Ovary (tissue), 7 donors: ENCODE measurements at regions not wholly inside any gene's neighbourhood (a gene's known extent, or its start where the extent isn't known, plus 50 kb on each side); places are given as distances from the start of the nearest gene placed in this dataset.

Experiments
- DNase-seq, 5 donors: peaks; one replicate each; pipeline ENCODE4 v3.0.0-alpha.2; 2019 to 2020
- H3K27ac ChIP-seq, 2 donors: fragments of 200-600 bp; one replicate each; pipeline versions ENCODE4 v1.5.1 to v1.8.0; 2019 to 2022
- H3K27me3 ChIP-seq: fragments of 200-600 bp; one replicate; pipeline ENCODE4 v1.8.0; 2022
- H3K36me3 ChIP-seq: fragments of 200-600 bp; sonication (generic); one replicate; pipeline ENCODE4 v1.5.1; 2019
- H3K4me1 ChIP-seq: one replicate; pipeline ENCODE4 v1.8.1; 2013; ENCODE audit warnings: mild to moderate bottlenecking, moderate library complexity; ENCODE audit not compliant: insufficient read depth
- H3K4me3 ChIP-seq: fragments of 200-600 bp; sonication (generic); one replicate; pipeline ENCODE4 v1.5.1; 2017
- H3K9me3 ChIP-seq, 2 donors: fragments of 200-600 bp in 1 of 2; sonication (generic) in 1 of 2; one replicate each; pipeline versions ENCODE4 v1.5.1 to v1.8.1; 2013 to 2019; ENCODE audit warnings: mild to moderate bottlenecking in 1 of 2, moderate library complexity in 1 of 2
- CTCF ChIP-seq, 3 donors: fragments of 450-650 bp in 2 of 3; fragments of 200-600 bp in 1 of 3; IDR thresholded peaks; one replicate each; pipeline versions ENCODE4 v1.5.1 to v1.8.0; 2016 to 2022; ENCODE audit warnings: antibody characterized with exemption in 3 of 3, mild to moderate bottlenecking in 1 of 3
- EP300 ChIP-seq: sonication (generic); formaldehyde crosslinking; IDR thresholded peaks from one replicate; pipeline ENCODE4 v1.6.1; 2017; ENCODE audit warnings: antibody characterized with exemption
- POLR2A ChIP-seq: fragments of 450-650 bp; IDR thresholded peaks from one replicate; pipeline ENCODE4 v1.6.1; 2017; ENCODE audit warnings: antibody characterized with exemption, mild to moderate bottlenecking, moderate library complexity
- WGBS, 3 donors: extraction: QIAGEN DNeasy Blood & Tissue Kit in 1 of 3; methylation state at CpG; one replicate each; pipeline versions ENCODE4 v1.1.5 to v1.1.7; 2013 to 2017; 5-methylcytosine and 5-hydroxymethylcytosine counted together
- intact Hi-C, 4 donors: fragments of 100-400 bp; cut with DNase I; formaldehyde crosslinking; loops; one replicate each; pipeline versions ENCODE4 v1.11.0 to v1.15.1; 2022 to 2023
- donor health status: DM: no; HTN: no; CAD: no; lungs with moderate emphysema.
- donor health status: DM: no; HTN: no; CAD: no.
- donor health status: Bipolar disorder and iron deficiency.
- donor health status: DM: no; HTN: no; CAD: no.
- donor health status: DM: yes; HTN: yes; CAD: no.

- TF ChIP-seq CTCF (IDR thresholded peaks at IDR 0.05) (no peak), EP300 (no peak), POLR2A (no peak)
- DNase-seq, result no peak
- no peak overlapping the region for H3K4me3 ChIP-seq
- no peak overlapping the region for H3K27ac ChIP-seq
- no peaks in the 10 kb centered on the region for H3K4me1 ChIP-seq
- WGBS, 3 donors, result 20 to 55% (median 37%) methylated on average over 1 of the region's 1 CpG
- H3K36me3 ChIP-seq, result no peaks in the 10 kb centered on the region
- H3K9me3 ChIP-seq, result no peaks in the 10 kb centered on the region
- intact Hi-C loops, result no loop called here
- no peaks in the 10 kb centered on the region for H3K27me3 ChIP-seq
These were observed 959.8 kb downstream of the EPHA7 start for GRCh38 chr6:92459606-92460005.

- intact Hi-C loops, result no loop called here
These were observed 973.3 kb downstream of the EPHA7 start for GRCh38 chr6:92446052-92446451.

GRCh38 chr6:92433911-92434310 lies 985.4 kb downstream of the EPHA7 start:
- Histone ChIP-seq H3K9me3 (no peaks in the 10 kb centered on the region), H3K27ac (no peak overlapping the region), H3K4me1 (no peaks in the 10 kb centered on the region), H3K36me3 (no peaks in the 10 kb centered on the region), H3K4me3 (no peak overlapping the region), H3K27me3 (no peaks in the 10 kb centered on the region)
- intact Hi-C loops, result no loop called here
- TF ChIP-seq CTCF (IDR thresholded peaks at IDR 0.05) (no peak), EP300 (no peak), POLR2A (no peak)
- DNase-seq, result no peak
- 54 to 76% (median 74%) methylated on average over 1 of the region's 1 CpG for WGBS, 3 donors

More at GRCh38 chr6:92446052-92446451, 973.3 kb downstream of the EPHA7 start:
- Histone ChIP-seq H3K4me3 (no peak overlapping the region), H3K27ac (no peak overlapping the region), H3K27me3 (no peaks in the 10 kb centered on the region), H3K4me1 (no peaks in the 10 kb centered on the region), H3K9me3 (no peaks in the 10 kb centered on the region), H3K36me3 (no peaks in the 10 kb centered on the region)
- 57 to 63% (median 62%) methylated on average over 3 of the region's 3 CpGs for WGBS, 3 donors
- no peak for DNase-seq
- TF ChIP-seq POLR2A, result no peak
- no peak for TF ChIP-seq CTCF (IDR thresholded peaks at IDR 0.05)
- TF ChIP-seq EP300, result no peak

- Histone ChIP-seq H3K9me3 (no peaks in the 10 kb centered on the region), H3K4me3 (no peak overlapping the region), H3K36me3 (no peaks in the 10 kb centered on the region), H3K4me1 (no peaks in the 10 kb centered on the region), H3K27me3 (no peaks in the 10 kb centered on the region), H3K27ac (no peak overlapping the region)
- no peak for TF ChIP-seq EP300
- TF ChIP-seq CTCF (IDR thresholded peaks at IDR 0.05), result no peak
- no peak for TF ChIP-seq POLR2A
- intact Hi-C loops, result no loop called here
- no peak for DNase-seq
These were observed 987.9 kb downstream of the EPHA7 start for GRCh38 chr6:92431502-92431901.

- no peak overlapping the region for H3K4me3 ChIP-seq
- TF ChIP-seq CTCF (IDR thresholded peaks at IDR 0.05), result no peak
- TF ChIP-seq POLR2A, result no peak
- no peak for TF ChIP-seq EP300
- no peak for DNase-seq
- no peak overlapping the region for H3K27ac ChIP-seq
- no peaks in the 10 kb centered on the region for H3K27me3 ChIP-seq
- no peaks in the 10 kb centered on the region for H3K36me3 ChIP-seq
- 84 to 94% (median 87%) methylated on average over 2 of the region's 2 CpGs for WGBS, 3 donors
- intact Hi-C loops, result no loop called here
- H3K9me3 ChIP-seq, result no peaks in the 10 kb centered on the region
- no peaks in the 10 kb centered on the region for H3K4me1 ChIP-seq
These were observed 990.9 kb downstream of the EPHA7 start for GRCh38 chr6:92428448-92428847.
